Prostate gland (tissue), 2 donors: ENCODE measurements at regions not wholly inside any gene's neighbourhood (a gene's known extent, or its start where the extent isn't known, plus 50 kb on each side); places are given as distances from the start of the nearest gene placed in this dataset.

Experiments
- CTCF ChIP-seq, 4 experiments: fragments of 200-600 bp in 2 of 4; fragments of 450-650 bp in 2 of 4; sonication (generic) in 2 of 4; IDR thresholded peaks; 1 replicate in 3 of 4; 2 replicates in 1 of 4; pipeline ENCODE4 v1.5.1; 2016 to 2019; ENCODE audit warnings: antibody characterized with exemption in 4 of 4, mild to moderate bottlenecking in 2 of 4, moderate library complexity in 2 of 4
- POLR2AphosphoS5 ChIP-seq: sonication (generic); formaldehyde crosslinking; IDR thresholded peaks from one replicate; pipeline ENCODE4 v1.6.1; 2017; ENCODE audit warnings: antibody characterized with exemption

GRCh38 chr5:167261309-167262100 is 1029.9 kb upstream of the WWC1 start:
- TF ChIP-seq CTCF (IDR thresholded peaks at IDR 0.05) (no peak), POLR2AphosphoS5 (no peak)
